Cardiac fibroblast (primary cell): ENCODE measurements at regions not wholly inside any gene's neighbourhood (a gene's known extent, or its start where the extent isn't known, plus 50 kb on each side); places are given as distances from the start of the nearest gene placed in this dataset.

ENCODE experiments used
- DNase-seq, 2 donors: peaks; one replicate each; pipeline versions ENCODE4 v3.0.0 to v3.0.0-alpha.2; 2010; ENCODE audit warnings: low read depth in 2 of 2
- H3K4me3 ChIP-seq, 2 donors: replicated peaks in 1 of 2; 1 replicate in 1 of 2; 2 replicates in 1 of 2; pipeline ENCODE4 v1.5.1; 2011; ENCODE audit warnings: low read depth in 2 of 2, low read length in 2 of 2, mild to moderate bottlenecking in 2 of 2, moderate library complexity in 1 of 2
- TF ChIP-seq, protein P1 (sequence below): IDR thresholded peaks from one replicate; pipeline ENCODE4 v1.5.1; 2011; ENCODE audit warnings: low read depth, mild to moderate bottlenecking, low read length, inconsistent platforms

- DNase-seq = no peak
- TF ChIP-seq, protein P1, sequence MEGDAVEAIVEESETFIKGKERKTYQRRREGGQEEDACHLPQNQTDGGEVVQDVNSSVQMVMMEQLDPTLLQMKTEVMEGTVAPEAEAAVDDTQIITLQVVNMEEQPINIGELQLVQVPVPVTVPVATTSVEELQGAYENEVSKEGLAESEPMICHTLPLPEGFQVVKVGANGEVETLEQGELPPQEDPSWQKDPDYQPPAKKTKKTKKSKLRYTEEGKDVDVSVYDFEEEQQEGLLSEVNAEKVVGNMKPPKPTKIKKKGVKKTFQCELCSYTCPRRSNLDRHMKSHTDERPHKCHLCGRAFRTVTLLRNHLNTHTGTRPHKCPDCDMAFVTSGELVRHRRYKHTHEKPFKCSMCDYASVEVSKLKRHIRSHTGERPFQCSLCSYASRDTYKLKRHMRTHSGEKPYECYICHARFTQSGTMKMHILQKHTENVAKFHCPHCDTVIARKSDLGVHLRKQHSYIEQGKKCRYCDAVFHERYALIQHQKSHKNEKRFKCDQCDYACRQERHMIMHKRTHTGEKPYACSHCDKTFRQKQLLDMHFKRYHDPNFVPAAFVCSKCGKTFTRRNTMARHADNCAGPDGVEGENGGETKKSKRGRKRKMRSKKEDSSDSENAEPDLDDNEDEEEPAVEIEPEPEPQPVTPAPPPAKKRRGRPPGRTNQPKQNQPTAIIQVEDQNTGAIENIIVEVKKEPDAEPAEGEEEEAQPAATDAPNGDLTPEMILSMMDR = no peak
- no peak overlapping the region for H3K4me3 ChIP-seq
Observed at GRCh38 chr5:87499478-87500410, 87.0 kb upstream of the CCNH start.
